ENCODE measurements at regions not wholly inside any gene's neighbourhood (a gene's known extent, or its start where the extent isn't known, plus 50 kb on each side); places are given as distances from the start of the nearest gene placed in this dataset.

DNA sequence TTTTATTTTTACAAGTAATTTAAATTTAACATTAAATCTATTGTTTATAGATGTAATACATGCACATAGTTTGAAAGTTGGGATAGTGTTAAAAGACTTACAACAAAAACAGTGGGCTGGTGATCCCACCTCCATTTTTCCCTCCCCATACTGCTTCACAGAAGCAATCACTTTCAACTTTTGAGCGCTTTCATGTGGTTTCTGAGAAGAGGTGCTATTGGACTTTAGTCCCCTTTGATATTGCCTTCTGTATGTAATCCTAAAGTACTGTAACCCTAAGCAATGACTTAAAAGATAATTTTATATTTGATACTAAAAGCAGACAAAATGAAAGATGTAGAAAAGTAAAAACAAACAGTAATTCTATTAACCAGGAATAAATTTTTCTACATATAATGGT is 88.1 kb upstream of the FAM171A1 start:
- TF ChIP-seq CTCF (IDR thresholded peaks at IDR 0.05): no peak
- TF ChIP-seq ZFX (IDR thresholded peaks at IDR 0.05; ENCODE audit: borderline replicate concordance): no peak

Data from 22Rv1 (cell line).